Putamen (tissue), 1 donor: ENCODE measurements at regions not wholly inside any gene's neighbourhood (a gene's known extent, or its start where the extent isn't known, plus 50 kb on each side); places are given as distances from the start of the nearest gene placed in this dataset.
"Not testable (repeated sequence)": the region's sequence is repeated elsewhere in the genome, so short reads cannot be mapped to it uniquely, and the experiment has no call there.

Experiments
- DNase-seq: peaks from one replicate; pipeline ENCODE4 v3.0.0-alpha.2; 2016; ENCODE audit warnings: low spot score

DNA sequence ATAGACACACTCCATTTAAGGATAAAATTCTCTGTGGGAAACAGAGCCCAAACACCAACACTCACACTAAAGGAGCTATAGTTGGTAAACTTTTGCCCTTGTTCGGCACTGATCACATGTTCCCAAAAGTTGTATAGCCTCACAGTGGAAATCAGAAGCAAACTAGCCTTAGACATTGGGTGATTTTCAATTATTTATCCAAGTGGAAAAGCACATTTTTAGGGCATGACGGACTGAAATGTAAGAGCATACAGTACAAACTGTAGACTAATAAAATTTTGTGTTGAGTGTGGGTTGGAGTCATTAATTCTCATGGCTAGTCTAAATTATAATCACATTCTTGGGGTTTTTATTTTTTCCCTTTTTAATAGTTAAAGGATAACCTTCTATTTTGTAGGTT, 202.4 kb downstream of the MOXD1 start:
- DNase-seq: no peak

DNA sequence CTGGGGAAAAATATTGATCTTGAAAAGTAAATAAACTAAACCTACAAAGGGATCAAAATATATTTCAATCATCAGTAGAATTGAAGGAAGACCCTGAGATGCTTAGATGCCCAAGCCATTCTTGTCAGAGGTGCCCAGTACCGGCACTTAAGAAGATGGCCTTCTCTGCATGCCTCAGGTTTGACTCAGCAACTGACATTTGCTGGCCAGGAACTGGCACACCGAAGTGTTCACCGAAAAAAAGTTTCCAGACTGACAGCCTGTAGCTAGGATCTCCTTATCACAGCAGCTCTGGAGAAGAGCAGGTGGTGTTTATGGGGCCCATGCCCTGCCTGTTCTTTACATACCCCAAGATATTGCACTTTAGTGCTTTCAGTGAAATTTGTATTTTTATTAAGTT, 203.2 kb downstream of the MOXD1 start:
- DNase-seq: no peak

DNA sequence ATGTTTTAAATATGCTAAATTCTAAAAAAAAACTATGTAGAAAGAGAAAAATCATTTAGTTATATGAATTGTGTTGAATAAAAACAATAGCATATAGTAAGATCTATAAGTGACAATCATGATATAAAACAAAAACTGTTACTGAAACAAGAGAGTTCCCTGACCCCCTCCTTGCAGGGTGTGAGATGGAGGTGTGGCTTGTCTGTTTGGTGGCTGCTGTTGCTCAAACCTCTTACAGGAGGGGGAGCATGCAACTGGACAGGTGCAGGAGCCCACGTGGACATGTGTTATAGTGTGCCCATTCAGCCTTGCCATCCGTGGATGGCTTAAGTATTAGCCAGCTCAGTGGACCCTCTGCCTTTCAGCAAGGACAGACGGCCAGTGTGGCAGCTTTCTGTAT, 206.7 kb downstream of the MOXD1 start:
- no peak for DNase-seq

DNA sequence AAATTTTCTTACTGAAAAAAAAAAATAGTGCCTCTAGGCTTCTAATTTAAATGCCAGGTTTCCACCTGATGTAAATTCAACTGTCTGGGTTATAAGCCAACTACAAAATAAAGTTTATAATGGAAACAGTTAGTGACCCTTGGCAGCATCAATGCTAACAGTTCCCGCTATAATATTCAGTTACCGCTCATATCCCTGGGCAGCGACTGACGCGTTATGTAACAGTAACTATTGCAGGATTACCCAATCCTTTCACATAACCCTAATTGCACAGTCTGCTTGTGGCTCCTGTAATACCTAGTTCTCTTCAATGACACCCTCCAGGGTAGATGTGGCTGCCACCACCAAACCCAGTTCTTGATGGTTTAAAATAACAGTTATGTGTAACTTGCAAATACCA, 208.6 kb downstream of the MOXD1 start:
- DNase-seq: no peak

DNA sequence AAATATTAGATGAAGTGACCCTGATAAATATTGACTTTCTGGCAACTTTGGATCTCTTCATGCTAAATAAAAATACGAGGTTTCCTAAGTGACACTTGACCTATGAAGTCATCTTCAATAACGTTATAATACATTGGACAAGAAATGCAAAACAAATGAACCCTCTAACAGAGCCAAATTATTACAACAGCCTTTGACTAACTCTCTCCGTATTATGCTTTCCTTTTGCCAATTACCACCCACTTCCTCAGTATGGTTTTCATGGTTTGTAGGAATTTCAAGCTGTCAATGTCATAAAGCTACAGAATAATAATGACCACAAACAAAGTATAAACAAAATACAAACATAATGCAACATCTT, 210.5 kb downstream of the MOXD1 start:
- DNase-seq: no peak

DNA sequence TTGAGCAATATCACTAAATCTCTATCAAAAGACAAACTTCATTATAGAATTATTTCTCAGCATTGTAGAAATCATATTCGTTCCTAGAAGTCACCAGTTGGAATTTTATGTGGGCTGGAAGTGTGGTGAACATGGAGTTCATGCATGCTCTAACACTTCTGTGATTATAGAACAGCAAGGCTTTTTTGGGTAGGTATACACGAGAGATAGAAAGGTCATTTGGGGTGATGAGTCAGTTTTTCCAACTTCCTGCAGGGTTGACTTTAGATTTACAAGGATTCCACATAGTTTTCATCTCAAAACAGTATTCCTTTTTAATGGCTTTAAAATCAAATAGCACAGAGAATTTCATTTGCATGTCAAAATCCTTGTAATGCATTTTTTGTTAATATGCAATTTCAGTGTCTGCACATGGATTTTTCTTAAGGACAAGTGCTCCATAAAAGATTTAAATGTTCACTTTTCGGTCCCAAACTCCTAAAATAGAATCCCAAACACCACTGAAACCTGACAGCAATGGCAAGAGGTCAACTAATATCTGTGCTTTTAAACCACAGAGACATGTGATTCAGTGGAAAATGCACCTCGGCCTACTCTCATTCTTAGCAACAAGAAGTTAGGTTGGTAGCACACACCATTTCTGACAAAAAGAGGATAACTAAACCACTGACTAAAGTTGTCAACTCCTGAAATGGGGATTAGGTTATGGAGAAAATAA, 211.0 kb downstream of the MOXD1 start:
- no peak for DNase-seq

DNA sequence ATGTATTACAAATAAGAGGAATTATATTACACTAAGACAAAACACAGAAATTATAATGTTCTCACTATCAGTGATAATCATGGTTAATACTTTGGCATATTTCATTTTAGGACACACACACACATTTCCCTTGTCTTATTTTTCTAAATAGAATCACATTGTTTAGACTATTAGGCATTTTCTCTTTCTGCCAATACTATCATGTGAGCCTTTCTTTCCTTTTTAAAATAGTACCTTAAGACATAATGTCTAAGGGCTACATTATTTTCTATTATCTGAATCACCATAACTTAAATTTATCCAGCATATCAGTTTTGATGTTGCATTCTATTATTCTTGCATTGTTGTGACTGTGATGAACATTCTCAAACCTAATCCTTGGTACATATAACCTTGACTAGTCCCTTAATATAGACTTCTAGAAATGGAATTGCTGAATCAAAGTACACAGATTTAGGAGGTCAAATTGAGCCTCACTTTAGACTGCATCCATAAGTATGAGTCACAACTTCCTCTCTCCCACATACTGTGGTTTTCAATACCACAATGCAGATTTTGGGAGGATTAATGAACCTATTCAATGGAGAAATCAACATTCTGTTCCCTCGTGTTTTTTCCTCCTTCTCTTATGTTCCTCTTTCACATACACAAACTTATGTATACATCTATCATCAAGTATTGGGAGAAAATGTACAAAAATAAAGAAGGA, 212.6 kb downstream of the MOXD1 start:
- no peak for DNase-seq

DNA sequence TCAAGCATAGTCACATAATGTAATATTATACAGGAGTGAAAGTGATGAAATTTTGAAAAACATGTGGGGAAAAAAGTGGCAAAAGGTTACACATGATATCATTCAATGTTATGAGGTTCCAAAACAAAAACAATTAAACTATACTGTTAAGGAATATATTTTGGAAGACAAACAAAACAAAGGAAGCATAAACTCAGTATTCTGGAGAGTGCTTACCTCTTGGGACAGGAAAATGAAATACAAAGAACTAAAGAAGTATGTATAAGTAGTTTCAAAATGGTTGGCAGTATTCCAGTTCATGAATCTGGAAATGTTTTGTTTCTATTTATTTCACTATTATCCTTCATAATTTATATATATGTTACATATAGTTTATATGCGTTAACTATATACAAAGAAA, 213.5 kb downstream of the MOXD1 start:
- no peak for DNase-seq

DNA sequence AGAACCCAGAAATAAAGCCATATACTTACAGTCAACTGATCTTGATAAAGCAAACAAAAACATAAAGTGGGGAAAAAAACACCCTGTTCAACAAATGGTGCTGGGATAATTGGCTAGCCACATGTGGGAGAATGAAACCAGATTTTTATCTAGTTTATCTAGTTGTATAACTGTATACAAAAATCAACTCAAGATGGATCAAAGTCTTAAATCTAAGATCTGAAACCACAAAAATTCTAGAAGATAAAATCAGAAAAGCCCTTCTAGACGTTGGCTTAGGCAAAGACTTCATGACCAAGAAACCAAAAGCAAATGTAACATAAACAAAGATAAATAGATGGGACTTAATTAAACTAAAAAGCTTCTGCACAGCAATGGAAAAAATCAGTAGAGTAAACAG, 216.3 kb downstream of the MOXD1 start:
- DNase-seq: not testable (repeated sequence)

DNA sequence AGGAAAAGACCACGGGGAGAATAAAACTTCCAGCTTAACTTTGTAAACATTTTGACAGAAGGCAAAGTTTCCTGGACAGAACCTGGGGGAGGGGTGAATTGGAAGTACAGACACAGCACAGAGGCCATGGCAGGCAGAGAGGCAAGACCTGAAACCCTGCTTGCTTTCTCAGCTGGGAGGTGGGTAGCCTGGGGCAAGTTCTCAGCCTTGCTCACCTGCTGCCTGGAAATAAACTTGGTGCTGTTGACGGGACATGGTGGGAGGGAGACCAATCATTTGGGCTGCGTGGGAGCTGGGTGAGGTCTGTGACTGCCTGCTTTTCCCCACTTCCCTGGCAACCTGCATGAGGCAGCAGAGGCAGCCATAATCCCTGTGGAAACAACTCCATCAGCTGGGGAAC, 221.3 kb downstream of the MOXD1 start:
- no peak for DNase-seq

DNA sequence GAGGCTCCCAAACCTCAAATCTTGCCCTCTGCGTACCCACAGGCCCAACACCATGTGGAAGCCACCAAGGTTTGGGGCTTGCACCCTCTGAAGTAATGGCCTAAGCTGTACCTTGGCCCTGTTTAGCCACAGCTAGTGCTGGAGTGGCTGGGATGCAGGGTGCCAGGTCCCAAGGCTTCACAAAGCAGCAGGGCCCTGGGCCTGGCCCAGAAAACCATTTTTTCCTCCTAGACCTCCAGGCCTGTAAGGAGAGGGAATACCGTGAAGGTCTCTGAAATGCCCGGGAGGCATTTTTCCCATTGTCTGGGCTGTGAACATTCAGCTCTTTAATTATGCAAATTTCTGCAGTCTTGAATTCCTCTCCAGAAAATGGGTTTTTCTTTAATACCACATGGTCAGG, 223.7 kb upstream of the CCN2 start:
- DNase-seq: no peak

DNA sequence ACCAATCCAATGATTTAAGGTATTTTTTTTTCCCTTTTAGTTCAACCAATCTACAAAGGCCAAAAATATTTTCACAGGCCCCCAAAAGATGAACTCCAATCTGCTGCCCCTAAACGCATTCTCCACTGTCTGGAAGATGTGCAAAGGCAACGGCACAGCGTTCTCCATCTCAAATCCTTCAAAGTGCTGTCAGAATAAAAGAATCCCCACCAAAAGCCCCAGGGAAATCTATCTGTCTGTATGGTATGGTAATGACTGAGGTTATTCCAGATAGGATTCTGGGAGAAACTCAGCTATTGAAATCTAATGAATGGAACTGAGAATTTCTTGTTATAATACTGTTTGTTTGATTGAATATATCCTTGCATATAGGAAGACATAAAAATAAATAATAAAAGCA, 217.8 kb upstream of the CCN2 start:
- DNase-seq: no peak

DNA sequence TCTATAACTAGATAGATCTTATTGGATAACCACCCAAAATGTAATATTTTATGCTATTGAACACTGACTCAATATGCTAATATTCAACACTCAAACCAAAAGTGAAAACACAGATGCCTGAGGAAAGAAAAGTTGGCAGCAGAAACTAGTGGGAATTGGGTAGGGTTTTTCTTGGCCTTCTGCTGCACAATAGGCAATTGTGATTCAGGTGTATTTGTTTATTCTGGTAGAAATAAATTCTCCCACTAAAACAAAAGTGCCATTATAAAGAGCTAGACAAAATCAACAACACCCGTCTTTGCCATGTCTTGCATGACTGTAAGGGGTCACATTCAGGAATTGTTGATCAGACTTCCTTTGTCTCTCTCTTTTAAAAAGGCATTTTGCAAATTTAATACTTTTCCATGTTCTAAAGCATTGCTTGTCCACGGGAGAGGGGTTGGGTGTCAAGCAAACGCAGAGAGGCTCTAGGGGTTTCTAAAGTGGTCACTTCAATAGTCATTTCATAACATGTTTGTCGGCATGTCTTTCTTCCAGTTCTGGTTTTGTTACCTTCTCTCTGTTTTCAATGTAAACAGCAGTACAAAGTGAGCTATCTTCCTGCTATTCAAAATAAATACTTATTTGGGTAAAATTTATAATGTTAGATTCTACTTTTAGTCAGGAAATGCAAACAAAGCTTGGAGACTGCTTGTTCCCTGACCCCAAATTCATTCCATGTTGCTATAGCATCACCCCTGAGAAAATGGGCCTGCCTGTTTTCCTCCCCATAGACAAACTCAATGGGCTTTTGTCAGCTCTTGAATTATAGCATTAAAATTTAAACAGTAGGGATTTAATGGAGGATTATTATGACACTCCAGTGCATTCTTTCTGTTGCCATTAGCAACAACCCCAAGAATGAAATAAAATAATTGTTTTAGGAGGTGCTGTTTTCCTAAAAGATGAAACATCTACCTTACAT, 217.0 kb upstream of the CCN2 start:
- no peak for DNase-seq

DNA sequence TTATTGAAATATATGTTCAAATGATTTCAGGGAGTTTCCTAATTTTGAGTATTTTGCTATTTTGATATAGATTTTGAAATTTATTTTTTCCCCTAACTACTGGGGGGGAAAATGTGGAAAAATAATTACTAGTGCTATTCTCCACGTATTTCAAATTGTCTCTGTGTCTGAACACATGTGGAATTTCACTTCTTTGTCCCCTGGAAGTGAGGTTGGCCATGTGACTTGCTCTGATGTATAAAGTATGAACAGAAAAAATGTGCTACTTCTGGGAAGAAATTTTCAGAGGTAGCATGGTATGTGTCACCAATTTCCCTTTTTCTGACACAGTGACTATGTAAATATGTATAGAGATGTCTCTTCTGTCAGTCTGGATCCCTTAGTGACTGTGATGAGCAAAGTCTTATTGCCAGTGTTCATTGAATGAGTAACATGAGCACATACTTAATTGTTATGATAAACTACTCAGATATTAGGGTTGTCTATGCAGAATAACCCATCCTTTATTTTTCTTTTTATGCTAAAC, 215.4 kb upstream of the CCN2 start:
- DNase-seq: no peak

DNA sequence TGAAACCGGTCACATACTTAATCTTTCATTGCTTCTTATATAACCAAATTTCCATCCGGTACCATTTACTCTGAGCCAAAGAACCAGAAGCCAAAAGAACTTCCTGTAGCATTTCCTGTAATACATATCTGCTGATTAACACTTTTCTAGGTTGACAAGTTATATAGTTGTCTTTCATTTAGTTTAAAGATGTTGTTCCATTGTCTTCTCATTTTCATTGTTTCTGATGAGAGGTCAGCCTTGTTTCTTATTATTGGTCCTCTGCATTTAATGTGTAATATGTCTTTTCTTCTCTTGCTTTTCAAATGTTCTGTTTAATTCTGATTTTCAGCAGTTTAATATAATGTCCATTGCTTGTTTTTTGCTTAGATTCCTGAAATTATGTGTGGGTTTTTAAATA, 214.5 kb upstream of the CCN2 start:
- no peak for DNase-seq

DNA sequence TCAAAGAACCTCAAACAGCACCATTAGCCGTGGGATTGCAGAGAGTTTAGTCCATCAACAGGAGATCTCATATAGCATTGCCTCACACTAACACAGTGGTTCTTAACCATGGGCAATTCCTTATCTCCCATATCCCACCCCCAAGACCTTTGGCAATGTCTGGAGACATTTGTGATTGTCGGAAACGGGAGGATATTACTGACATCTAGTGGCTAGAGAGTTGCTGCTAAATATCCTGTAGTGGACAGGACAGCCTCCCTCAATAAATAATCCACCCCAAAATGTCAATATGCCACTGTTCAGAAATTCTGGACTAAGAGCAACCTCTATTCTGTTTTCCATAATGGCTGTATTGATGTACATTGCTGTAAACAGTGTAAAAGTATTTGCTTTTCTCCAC, 210.1 kb upstream of the CCN2 start:
- DNase-seq: peak; percentile 37

DNA sequence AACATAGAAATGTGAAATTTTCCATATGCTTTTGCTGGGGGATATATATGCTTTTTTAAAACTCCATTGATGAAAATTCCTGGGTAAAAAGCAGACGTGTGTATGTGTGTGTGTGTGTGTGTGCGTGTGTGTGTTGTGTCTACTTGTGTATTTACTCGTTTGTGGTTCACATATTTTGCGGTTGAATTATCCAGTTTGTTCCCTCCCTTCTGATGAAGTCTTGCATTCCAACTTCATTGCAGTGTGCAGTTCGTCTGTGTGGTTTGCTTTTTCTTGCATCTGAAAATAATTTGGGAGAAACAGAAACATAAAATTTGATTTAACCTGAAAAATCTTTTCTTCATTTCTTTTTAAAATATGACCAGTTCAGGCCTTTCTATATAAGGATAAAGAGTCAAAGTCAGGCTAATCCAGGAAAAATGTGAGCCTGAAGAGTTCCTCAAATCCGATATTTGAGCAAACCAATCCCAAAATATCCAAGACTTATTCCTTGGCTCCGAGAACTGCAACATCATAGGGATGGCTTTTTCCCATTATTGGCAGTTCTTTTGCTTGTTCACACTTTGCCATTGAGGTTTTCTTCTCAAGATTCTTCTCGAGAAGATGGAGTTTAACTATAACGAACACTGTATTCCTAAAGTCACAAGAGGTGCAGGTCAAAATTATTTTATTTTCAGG, 202.2 kb upstream of the CCN2 start:
- DNase-seq: no peak

DNA sequence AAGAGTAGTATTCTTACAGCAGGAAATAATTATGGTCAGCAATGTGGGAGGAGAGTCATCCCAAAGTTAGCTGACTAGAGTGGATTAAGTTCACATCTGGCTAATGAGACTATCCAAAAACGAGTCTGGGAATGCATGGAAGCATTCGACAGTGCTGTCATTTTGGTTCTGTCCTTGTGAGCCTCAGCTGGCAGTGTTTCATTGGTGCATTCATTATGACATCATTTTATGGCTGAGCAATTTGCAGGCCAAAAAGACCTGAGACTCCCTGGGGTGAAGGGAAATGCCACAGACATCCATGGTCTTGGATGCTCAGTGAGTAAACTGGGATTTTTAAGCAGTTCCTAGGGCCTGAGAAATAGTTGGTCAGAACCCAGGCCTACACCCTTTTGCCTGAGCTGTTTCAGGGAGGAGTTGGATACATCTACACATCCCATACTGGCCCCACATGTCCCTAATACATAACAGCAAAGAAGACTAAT, 196.4 kb upstream of the CCN2 start:
- no peak for DNase-seq

DNA sequence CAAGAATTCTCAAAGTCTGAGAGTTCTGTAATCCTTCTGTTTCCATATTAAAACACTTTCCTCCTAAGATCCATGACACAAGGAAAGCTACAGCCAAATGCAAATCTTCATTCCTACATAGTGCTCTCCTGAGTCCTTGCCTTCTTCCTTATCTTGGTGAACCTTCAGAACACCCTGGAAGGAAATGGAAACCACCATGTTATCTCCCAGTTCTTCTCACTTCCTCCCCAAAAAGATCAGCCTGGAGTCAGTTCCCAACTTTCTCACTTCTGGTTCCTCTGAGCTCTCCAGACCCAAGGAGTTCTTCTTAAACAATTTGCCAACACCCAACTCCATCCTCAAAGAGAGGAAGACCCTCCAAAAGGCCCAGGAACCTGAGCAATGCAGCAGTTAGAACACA, 193.3 kb upstream of the CCN2 start:
- no peak for DNase-seq

DNA sequence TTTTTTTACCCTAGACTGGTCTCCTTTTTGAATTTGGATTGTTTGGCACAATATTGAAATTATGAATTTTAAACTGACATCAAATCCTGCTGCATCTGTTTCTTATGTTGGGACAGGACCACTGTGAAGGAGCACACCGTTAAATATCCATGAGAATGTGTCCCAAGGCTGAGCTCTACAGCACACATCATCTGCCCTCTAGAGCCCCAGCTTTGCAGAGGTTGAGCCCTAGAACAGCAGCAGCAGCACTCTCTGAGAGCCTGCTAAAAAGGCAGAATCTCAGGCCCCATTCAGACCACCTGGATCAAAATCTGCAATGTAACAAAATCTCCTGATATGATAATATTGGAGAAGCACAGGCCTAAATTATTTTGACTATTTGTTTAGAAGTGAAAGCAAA, 192.1 kb upstream of the CCN2 start:
- DNase-seq: no peak

DNA sequence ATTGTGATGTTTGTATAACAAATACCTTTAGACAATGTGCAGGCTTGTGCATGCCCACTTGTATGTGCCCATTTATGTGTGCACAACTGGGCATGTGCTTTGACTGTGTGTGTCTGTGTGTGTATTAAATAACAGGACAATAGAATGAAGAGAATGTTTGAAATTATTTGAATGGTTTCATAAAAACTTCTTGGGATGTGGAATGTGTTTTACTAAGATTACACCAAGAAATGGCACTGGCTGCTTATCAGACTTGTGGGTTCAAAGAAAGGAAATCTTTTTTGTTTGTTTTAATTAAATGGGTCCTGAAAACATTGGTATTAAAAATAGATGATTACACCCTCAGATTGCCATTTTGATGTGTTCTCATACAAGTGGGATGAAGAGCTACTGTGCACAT, 191.6 kb upstream of the CCN2 start:
- no peak for DNase-seq

DNA sequence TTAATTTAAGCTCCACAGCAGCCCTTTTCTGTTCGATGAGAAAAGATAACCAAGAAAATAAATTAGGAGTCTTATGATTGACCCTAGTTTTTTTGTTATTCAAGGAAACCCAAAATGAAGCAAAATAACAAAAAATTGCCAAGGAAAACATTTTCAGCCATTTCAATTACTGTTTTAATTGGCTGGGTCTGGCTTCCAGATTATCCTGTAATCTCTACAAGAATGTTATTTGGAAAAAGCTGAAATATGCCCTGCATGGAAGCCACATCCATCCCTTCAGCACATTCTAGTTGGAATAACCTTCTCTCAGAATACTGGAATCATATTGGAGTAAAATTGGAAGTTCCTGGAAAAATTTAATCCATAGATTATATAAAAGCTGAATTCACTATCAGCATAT, 191.1 kb upstream of the CCN2 start:
- DNase-seq: no peak
